ENCODE measurements at regions not wholly inside any gene's neighbourhood (a gene's known extent, or its start where the extent isn't known, plus 50 kb on each side); places are given as distances from the start of the nearest gene placed in this dataset.

GRCh38 chr21:43321611-43322010 is 105.3 kb downstream of the SIK1 start:
- TF ChIP-seq CTCF (IDR thresholded peaks at IDR 0.05) (no peak), POLR2A (IDR thresholded peaks at IDR 0.05) (no peak), EP300 (IDR thresholded peaks at IDR 0.05) (no peak)
